HG02870 (cell line): ENCODE measurements at regions not wholly inside any gene's neighbourhood (a gene's known extent, or its start where the extent isn't known, plus 50 kb on each side); places are given as distances from the start of the nearest gene placed in this dataset.
"Not testable (repeated sequence)": the region's sequence is repeated elsewhere in the genome, so short reads cannot be mapped to it uniquely, and the experiment has no call there.

Experiments
- ATAC-seq: cut with Tn5 transposase; IDR thresholded peaks from one replicate; pipeline ENCODE4 v1.9.1; 2021; ENCODE audit warnings: mild to moderate bottlenecking, moderate library complexity; ENCODE audit not compliant: unreplicated experiment

GRCh38 chr2:187679454-187679853 is 125.2 kb upstream of the TFPI start:
- no peak for ATAC-seq

- no peak for ATAC-seq
These were observed 129.9 kb upstream of the TFPI start for GRCh38 chr2:187684174-187684573.

- no peak for ATAC-seq
These were observed 132.3 kb upstream of the TFPI start for GRCh38 chr2:187686416-187687024.

GRCh38 chr2:187687585-187687984 is 133.3 kb upstream of the TFPI start:
- no peak for ATAC-seq

- ATAC-seq, result no peak
These were observed 135.1 kb upstream of the TFPI start for GRCh38 chr2:187689372-187689771.

GRCh38 chr2:187693923-187694322 is 139.7 kb upstream of the TFPI start:
- ATAC-seq, result no peak

- not testable (repeated sequence) for ATAC-seq
These were observed 142.4 kb upstream of the TFPI start for GRCh38 chr2:187696644-187697043.

GRCh38 chr2:187698374-187699110 is 144.3 kb upstream of the TFPI start:
- no peak for ATAC-seq

GRCh38 chr2:187702157-187702556 is 147.9 kb upstream of the TFPI start:
- ATAC-seq, result no peak

GRCh38 chr2:187708272-187708671 is 154.0 kb upstream of the TFPI start:
- ATAC-seq, result no peak

GRCh38 chr2:187709065-187709464 is 154.8 kb upstream of the TFPI start:
- ATAC-seq, result no peak

- no peak for ATAC-seq
These were observed 156.7 kb upstream of the TFPI start for GRCh38 chr2:187710791-187711521.

GRCh38 chr2:187715590-187715989 is 161.4 kb upstream of the TFPI start:
- ATAC-seq, result no peak

- no peak for ATAC-seq
These were observed 162.1 kb upstream of the TFPI start for GRCh38 chr2:187716301-187716700.

GRCh38 chr2:187718092-187718491 is 163.9 kb upstream of the TFPI start:
- ATAC-seq, result no peak

- ATAC-seq, result no peak
These were observed 165.3 kb upstream of the TFPI start for GRCh38 chr2:187719510-187719909.

- ATAC-seq, result no peak
These were observed 194.7 kb upstream of the TFPI start for GRCh38 chr2:187748958-187749357.

- no peak for ATAC-seq
These were observed 195.7 kb upstream of the TFPI start for GRCh38 chr2:187749804-187750431.

GRCh38 chr2:187768995-187769394 is 214.8 kb upstream of the TFPI start:
- no peak for ATAC-seq

- ATAC-seq, result no peak
These were observed 215.2 kb upstream of the TFPI start for GRCh38 chr2:187769437-187769836.

- peak; percentile 61 for ATAC-seq
These were observed 220.4 kb upstream of the TFPI start for GRCh38 chr2:187774551-187775071.
